Fibroblast of skin of abdomen (primary cell): ENCODE measurements at regions not wholly inside any gene's neighbourhood (a gene's known extent, or its start where the extent isn't known, plus 50 kb on each side); places are given as distances from the start of the nearest gene placed in this dataset.
"Not testable (repeated sequence)": the region's sequence is repeated elsewhere in the genome, so short reads cannot be mapped to it uniquely, and the experiment has no call there.

Experiments
- DNase-seq: peaks from one replicate; pipeline ENCODE4 v3.0.0-alpha.2; 2013

DNA sequence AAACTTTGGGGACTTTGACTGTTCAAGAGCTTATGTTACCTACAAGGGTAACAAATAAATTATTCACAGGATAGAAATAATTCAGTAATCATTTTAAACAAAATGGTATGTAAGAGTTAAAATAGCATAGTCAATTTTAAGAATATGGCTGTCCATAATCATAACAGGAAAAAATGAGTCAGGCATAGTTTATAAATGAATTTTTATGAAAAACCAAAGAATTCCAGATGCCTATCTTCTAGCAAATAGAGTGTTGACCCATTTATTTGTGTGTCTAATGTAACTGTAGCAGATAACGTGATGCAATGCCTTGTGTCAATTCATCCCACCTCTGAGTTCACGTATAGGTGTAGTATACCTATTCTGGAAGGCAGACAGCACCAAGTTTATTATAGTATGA lies 169.7 kb upstream of the CDH9 start:
- no peak for DNase-seq

- DNase-seq: peak; percentile 81
Observed at GRCh38 chr5:27191786-27192510, 153.6 kb upstream of the CDH9 start.

GRCh38 chr5:27172693-27173092 lies 134.3 kb upstream of the CDH9 start:
- no peak for DNase-seq

GRCh38 chr5:27171761-27172261 lies 133.4 kb upstream of the CDH9 start:
- DNase-seq: no peak

GRCh38 chr5:27158775-27159174 lies 120.4 kb upstream of the CDH9 start:
- DNase-seq: no peak

- no peak for DNase-seq
Observed at GRCh38 chr5:27158171-27158570, 119.8 kb upstream of the CDH9 start.

- DNase-seq: no peak
Observed at GRCh38 chr5:27144456-27144855, 106.1 kb upstream of the CDH9 start.

DNA sequence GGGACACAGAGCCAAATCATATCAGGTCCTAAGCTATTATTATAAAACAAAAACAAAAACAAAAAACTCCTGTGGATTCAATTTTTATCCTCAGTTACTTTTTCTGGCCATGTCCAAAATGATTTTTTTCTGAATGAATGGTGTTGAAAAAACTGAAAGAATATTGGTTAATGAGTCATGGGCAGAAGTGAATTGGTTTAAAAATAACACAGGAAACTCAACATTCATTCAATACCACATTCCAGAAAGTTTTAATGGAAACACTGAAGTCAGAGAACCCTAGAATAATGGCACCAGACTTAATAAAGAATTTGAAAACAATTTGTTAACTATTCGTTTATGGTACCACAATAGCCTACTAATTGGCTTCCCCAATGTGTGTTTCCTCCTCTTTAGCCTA lies 102.4 kb upstream of the CDH9 start:
- peak; percentile 39 for DNase-seq

DNA sequence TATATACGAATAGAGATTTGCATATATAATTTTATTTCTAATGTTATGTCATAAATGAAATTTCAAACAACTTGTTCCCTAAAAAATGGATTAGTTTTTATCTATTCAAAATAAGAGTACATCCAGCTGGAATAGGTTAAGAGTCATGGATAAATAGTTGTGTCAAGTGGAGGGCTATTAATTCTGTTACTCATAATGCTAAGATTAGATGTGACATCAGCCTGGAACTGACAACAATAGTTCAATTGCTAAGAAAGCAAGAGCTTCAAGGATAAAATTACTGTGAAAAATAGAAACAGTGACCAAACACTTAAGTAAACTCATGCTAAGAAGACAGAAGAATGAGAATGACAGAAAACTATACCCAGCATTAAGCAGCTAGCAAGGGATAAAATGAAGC lies 92.2 kb upstream of the CDH9 start:
- peak; percentile 76 for DNase-seq

DNA sequence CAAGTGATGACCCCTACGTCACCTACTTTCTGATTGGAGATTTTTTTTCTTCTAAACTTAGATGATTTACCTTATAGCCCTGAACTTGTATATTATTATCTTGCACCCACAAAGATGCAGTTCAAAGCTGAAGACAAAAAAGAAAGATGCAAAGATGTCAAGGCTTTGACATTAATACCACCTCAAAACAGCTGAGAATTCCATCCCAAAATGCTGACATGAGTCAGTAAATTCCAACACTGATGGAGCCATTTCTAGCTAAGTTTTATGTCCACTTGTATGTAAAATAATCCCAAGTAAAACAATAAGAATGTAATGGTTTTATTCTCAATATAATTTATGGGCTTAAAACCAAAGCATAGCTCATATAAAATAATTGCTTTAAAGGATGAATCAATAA lies 91.5 kb upstream of the CDH9 start:
- peak; percentile 64 for DNase-seq

GRCh38 chr5:27125856-27126255 lies 87.5 kb upstream of the CDH9 start:
- DNase-seq: no peak

- DNase-seq: peak; percentile 31
Observed at GRCh38 chr5:27124590-27124989, 86.2 kb upstream of the CDH9 start.

GRCh38 chr5:27119736-27120321 lies 81.4 kb upstream of the CDH9 start:
- DNase-seq: not testable (repeated sequence)

GRCh38 chr5:27103486-27103885 lies 65.1 kb upstream of the CDH9 start:
- no peak for DNase-seq

DNA sequence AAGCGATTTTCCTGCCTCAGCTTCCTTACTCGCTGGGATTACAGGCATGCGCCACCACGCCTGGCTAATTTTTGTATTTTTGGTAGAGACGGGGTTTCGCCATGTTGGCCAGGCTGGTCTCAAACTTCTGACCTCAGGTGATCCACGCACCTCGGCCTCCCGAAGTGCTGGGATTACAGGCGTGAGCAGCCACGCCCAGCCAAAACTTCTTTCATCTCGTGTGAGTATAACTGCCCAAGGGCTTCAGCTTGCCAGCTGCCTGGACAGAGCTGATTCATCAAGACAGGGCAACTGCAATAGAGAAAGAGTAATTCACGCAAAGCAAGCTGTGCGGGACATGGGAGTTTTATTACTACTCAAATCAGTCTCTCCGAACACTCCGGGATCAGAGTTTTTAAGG lies 57.4 kb upstream of the CDH9 start:
- DNase-seq: not testable (repeated sequence)

DNA sequence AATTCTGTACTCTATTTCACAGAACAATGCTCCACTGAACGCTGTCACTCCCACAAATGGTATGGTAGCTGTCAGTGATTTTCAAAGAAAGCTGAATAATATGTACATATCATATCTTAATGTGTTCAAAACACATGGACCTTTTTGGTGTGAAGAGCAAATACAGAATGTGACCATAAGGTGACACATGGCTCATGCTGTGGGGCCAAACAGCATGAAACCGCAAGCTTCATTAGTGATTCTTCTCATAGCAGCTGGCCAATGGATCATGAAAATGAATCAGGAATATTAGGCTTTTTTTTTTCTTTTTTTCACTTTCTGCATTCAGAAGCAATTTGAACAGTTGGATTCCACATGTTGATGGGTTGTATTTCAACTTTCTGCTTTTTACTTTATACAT lies 54.9 kb upstream of the CDH9 start:
- DNase-seq: peak; percentile 33

- no peak for DNase-seq
Observed at GRCh38 chr5:27091858-27092257, 53.5 kb upstream of the CDH9 start.

DNA sequence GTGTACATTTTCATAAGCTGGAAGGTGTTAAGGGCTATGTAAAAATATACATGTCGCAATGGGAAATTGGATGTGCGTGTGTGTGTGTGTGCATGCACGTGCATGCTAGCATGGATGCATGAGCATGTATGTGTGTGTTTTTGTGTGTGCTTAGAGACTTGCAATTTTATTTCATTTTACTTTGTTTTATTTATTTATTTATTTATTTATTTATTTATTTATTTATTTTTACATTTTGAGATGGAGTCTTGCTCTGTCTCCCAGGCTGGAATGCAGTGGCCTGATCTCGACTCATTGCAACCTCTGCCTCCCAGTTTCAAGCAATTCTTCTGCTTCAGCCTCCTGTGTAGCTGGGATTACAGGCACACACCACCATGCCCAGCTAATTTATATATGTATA lies 50.4 kb upstream of the CDH9 start:
- not testable (repeated sequence) for DNase-seq
